PFSK-1 (cell line): ENCODE measurements at regions not wholly inside any gene's neighbourhood (a gene's known extent, or its start where the extent isn't known, plus 50 kb on each side); places are given as distances from the start of the nearest gene placed in this dataset.

Source experiments
- FOXP2 ChIP-seq: optimal IDR thresholded peaks from 2 replicates; pipeline ENCODE3; 2011; ENCODE audit warnings: borderline replicate concordance, control low read depth, inconsistent platforms; ENCODE audit not compliant: insufficient read depth; ENCODE audit errors: extremely low read length, extremely low read depth
- POLR2AphosphoS5 ChIP-seq: IDR thresholded peaks from 2 replicates; pipeline ENCODE4 v1.6.1; 2012; ENCODE audit warnings: low read depth, mild to moderate bottlenecking, control low read depth, low read length, moderate library complexity
- SIN3A ChIP-seq: IDR thresholded peaks from 2 replicates; pipeline ENCODE4 v1.6.1; 2012; ENCODE audit warnings: mild to moderate bottlenecking, low read length, moderate library complexity, borderline replicate concordance; ENCODE audit not compliant: insufficient read depth
- TAF1 ChIP-seq: IDR thresholded peaks from 2 replicates; pipeline ENCODE4 v1.6.1; 2012; ENCODE audit warnings: low read length, control low read depth, borderline replicate concordance; ENCODE audit not compliant: insufficient read depth
- TF ChIP-seq, protein P1 (sequence below), 2 experiments: IDR thresholded peaks; 2 replicates each; pipeline versions ENCODE4 v1.6.1 to v1.8.0; 2011 to 2012; ENCODE audit warnings: low read depth in 2 of 2, low read length in 2 of 2, control low read depth in 1 of 2, inconsistent platforms in 1 of 2, mild to moderate bottlenecking in 1 of 2, moderate library complexity in 1 of 2; ENCODE audit not compliant: insufficient read depth in 1 of 2

DNA sequence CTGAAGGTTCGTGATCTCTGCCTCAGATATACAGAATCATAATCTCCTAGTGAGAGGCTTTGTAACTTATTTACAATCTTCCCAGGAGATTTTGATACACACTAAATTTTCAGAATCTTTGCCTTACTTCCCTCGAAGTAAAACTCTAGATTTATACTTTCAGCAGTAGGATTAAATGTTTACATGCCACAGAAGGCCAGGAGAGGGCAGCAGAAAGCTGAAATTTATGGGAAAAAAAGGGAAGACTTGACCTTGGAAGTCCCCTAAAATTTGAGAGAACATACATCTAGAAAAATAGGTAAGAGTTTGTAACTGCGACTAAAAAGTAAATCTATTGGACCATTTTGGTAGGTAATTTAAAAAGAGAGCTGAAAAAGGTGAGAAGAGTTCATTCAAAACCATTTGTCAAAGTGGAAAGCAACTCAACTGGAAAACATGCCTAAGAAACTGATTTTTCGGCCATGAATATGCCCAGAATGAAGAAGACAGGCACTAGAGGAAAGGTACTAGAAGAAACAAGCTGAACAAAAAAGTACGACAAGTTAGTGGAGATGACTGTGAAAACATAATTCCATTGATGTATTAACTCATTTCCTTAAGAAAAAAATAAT is 242.0 kb upstream of the MDGA2 start:
- TF ChIP-seq FOXP2 (no peak), TAF1 (no peak), POLR2AphosphoS5 (no peak)
- TF ChIP-seq, protein P1, sequence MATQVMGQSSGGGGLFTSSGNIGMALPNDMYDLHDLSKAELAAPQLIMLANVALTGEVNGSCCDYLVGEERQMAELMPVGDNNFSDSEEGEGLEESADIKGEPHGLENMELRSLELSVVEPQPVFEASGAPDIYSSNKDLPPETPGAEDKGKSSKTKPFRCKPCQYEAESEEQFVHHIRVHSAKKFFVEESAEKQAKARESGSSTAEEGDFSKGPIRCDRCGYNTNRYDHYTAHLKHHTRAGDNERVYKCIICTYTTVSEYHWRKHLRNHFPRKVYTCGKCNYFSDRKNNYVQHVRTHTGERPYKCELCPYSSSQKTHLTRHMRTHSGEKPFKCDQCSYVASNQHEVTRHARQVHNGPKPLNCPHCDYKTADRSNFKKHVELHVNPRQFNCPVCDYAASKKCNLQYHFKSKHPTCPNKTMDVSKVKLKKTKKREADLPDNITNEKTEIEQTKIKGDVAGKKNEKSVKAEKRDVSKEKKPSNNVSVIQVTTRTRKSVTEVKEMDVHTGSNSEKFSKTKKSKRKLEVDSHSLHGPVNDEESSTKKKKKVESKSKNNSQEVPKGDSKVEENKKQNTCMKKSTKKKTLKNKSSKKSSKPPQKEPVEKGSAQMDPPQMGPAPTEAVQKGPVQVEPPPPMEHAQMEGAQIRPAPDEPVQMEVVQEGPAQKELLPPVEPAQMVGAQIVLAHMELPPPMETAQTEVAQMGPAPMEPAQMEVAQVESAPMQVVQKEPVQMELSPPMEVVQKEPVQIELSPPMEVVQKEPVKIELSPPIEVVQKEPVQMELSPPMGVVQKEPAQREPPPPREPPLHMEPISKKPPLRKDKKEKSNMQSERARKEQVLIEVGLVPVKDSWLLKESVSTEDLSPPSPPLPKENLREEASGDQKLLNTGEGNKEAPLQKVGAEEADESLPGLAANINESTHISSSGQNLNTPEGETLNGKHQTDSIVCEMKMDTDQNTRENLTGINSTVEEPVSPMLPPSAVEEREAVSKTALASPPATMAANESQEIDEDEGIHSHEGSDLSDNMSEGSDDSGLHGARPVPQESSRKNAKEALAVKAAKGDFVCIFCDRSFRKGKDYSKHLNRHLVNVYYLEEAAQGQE (IDR thresholded peaks at IDR 0.05; ENCODE audit: insufficient read depth in 1 of 2, low read depth in 2 of 2, low read length in 2 of 2): no peak

DNA sequence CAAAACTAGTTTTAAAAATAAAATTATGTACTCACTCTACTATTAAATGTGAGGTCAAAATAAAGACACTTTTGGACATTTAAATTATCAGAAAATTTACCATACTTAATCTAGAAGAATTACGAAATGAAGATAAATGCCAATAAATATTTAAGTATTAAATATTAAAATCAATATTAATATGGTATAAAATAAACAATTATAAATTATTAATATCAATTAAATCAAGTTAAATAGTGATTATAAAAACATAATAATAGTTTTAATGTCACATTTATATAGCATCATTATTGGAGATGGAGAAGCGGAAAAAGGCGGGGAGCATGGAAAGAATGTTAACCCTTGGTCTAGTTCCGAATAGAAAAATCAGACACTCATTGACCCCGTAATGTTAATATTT is 224.3 kb upstream of the MDGA2 start:
- TF ChIP-seq FOXP2: no peak
- no peak for TF ChIP-seq POLR2AphosphoS5
- no peak for TF ChIP-seq TAF1
- TF ChIP-seq, protein P1 (IDR thresholded peaks at IDR 0.05; ENCODE audit: insufficient read depth in 1 of 2, low read depth in 2 of 2, low read length in 2 of 2): no peak
- TF ChIP-seq SIN3A: no peak

DNA sequence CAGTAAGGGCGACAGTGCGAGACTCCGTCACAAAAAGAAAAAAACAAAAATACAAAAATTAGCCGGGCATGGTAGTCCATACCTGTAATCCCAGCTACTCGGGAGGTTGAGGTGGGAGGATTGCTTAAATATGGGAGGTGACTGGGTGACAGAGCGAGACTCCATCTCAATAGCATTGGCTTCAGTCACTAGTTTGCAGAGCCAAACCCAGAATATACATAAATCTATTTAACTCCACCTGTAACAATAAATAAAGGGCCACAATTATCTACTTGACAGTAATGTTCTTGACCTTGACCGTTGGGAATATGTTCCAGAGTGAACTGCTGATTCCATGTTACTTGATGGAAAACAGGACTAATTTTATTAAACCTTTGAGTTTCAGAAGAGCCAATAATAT is 198.9 kb upstream of the MDGA2 start:
- no peak for TF ChIP-seq POLR2AphosphoS5
- TF ChIP-seq SIN3A: no peak
- TF ChIP-seq, protein P1 (IDR thresholded peaks at IDR 0.05; ENCODE audit: insufficient read depth in 1 of 2, low read depth in 2 of 2, low read length in 2 of 2): no peak
- no peak for TF ChIP-seq FOXP2
- no peak for TF ChIP-seq TAF1

DNA sequence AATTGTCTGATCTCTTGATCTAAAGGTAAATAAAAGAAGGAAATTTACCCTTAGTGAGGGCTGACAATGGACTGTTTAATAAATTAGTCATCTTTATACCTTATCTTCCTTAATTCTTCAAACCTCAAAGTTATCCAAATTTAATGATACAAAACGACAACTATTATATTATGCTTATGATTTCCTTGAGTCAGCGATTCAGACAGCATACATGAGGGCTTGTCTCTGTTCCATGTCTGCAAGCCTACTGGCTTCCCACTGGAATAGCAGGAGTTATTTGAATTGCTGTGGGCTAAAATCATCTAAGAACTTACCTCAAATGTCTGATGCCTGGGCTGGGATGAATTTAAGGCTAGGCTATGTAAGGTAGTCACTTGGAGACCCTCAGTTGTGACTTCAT is 197.2 kb upstream of the MDGA2 start:
- TF ChIP-seq FOXP2 (no peak), POLR2AphosphoS5 (no peak)
- TF ChIP-seq, protein P1 (IDR thresholded peaks at IDR 0.05; ENCODE audit: insufficient read depth in 1 of 2, low read depth in 2 of 2, low read length in 2 of 2): no peak

DNA sequence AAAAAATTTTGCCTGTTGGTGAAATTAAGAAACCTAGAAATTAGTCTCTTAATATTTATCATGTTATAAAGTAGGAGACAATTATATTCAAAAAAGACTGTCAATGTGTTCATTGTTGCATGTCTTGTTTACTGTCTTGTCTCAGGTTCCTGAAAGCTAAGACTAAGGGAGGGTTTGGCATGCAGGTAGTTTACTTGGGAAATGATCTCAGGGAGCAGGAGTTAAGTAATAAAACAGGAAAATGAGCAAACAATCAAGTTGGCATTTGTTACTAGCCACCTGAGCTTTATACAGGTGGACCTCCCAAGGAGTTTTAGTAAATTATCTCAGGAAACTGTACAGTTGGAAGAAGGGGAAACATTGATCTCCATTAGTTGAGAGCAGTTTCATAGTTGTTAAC is 188.0 kb upstream of the MDGA2 start:
- TF ChIP-seq SIN3A: no peak
- no peak for TF ChIP-seq POLR2AphosphoS5
- TF ChIP-seq, protein P1 (IDR thresholded peaks at IDR 0.05; ENCODE audit: insufficient read depth in 1 of 2, low read depth in 2 of 2, low read length in 2 of 2): no peak
- TF ChIP-seq TAF1: no peak
- TF ChIP-seq FOXP2: no peak
